Activated T-cell treated with anti-CD3 and anti-CD28 coated beads, Interleukin-2, amount 50 U/mL, for 4 hours (primary cell): ENCODE measurements at regions not wholly inside any gene's neighbourhood (a gene's known extent, or its start where the extent isn't known, plus 50 kb on each side); places are given as distances from the start of the nearest gene placed in this dataset.

ENCODE experiments used
- ATAC-seq, 2 donors: fragments of 200-7000 bp; cut with Tn5 transposase; one replicate each; pipeline ENCODE4 v1.10.0; 2021
- DNase-seq: peaks from one replicate; pipeline ENCODE4 v3.0.0-alpha.2; 2020
- H3K27me3 Mint-ChIP-seq: one replicate; pipeline ENCODE4 v1.8.0; 2021; ENCODE audit warnings: low read depth, mixed read lengths
- H3K36me3 Mint-ChIP-seq: one replicate; pipeline ENCODE4 v1.8.0; 2022; ENCODE audit warnings: mixed read lengths; ENCODE audit not compliant: insufficient read depth
- H3K4me1 Mint-ChIP-seq: one replicate; pipeline ENCODE4 v1.8.0; 2021; ENCODE audit warnings: low read depth, mixed read lengths
- H3K4me3 Mint-ChIP-seq: one replicate; pipeline ENCODE4 v1.8.0; 2021; ENCODE audit warnings: mild to moderate bottlenecking, moderate library complexity, mixed read lengths
- H3K9me3 Mint-ChIP-seq: one replicate; pipeline ENCODE4 v1.8.0; 2021; ENCODE audit warnings: mixed read lengths

GRCh38 chr3:159616234-159616825 lies 372.3 kb upstream of the IL12A start:
- Mint-ChIP-seq H3K36me3 (no peaks in the 10 kb centered on the region), H3K4me3 (no peak overlapping the region), H3K9me3 (peaks cover 5% of the 10 kb centered on the region), H3K27me3 (no peaks in the 10 kb centered on the region), H3K4me1 (no peaks in the 10 kb centered on the region)
- ATAC-seq (no peak), DNase-seq (no peak)

GRCh38 chr3:159619341-159619885 lies 369.2 kb upstream of the IL12A start:
- H3K9me3 Mint-ChIP-seq, result no peaks in the 10 kb centered on the region
- H3K4me1 Mint-ChIP-seq, result no peaks in the 10 kb centered on the region
- no peaks in the 10 kb centered on the region for H3K27me3 Mint-ChIP-seq
- DNase-seq, result no peak
- H3K36me3 Mint-ChIP-seq, result no peaks in the 10 kb centered on the region
- H3K4me3 Mint-ChIP-seq, result no peak overlapping the region
- ATAC-seq, result no peak

- Mint-ChIP-seq H3K4me3 (no peak overlapping the region), H3K27me3 (no peaks in the 10 kb centered on the region), H3K9me3 (no peaks in the 10 kb centered on the region), H3K4me1 (no peaks in the 10 kb centered on the region), H3K36me3 (no peaks in the 10 kb centered on the region)
- no peak for DNase-seq
- no peak for ATAC-seq
Measured at GRCh38 chr3:159620281-159620680, 368.4 kb upstream of the IL12A start.

- DNase-seq (no peak), ATAC-seq (no peak)
- no peak overlapping the region for H3K4me3 Mint-ChIP-seq
- H3K36me3 Mint-ChIP-seq, result no peaks in the 10 kb centered on the region
- no peaks in the 10 kb centered on the region for H3K4me1 Mint-ChIP-seq
- no peaks in the 10 kb centered on the region for H3K9me3 Mint-ChIP-seq
- H3K27me3 Mint-ChIP-seq, result no peaks in the 10 kb centered on the region
Measured at GRCh38 chr3:159620873-159621272, 367.8 kb upstream of the IL12A start.

- ATAC-seq, result no peak
- Mint-ChIP-seq H3K27me3 (no peaks in the 10 kb centered on the region), H3K9me3 (no peaks in the 10 kb centered on the region), H3K4me1 (no peaks in the 10 kb centered on the region), H3K4me3 (no peak overlapping the region), H3K36me3 (no peaks in the 10 kb centered on the region)
- DNase-seq, result no peak
Measured at GRCh38 chr3:159624616-159625015, 364.0 kb upstream of the IL12A start.

- no peak for ATAC-seq
Measured at GRCh38 chr3:159625594-159625993, 363.0 kb upstream of the IL12A start.

GRCh38 chr3:159626598-159626997 lies 362.0 kb upstream of the IL12A start:
- DNase-seq, result no peak
- ATAC-seq, result no peak
- Mint-ChIP-seq H3K27me3 (no peaks in the 10 kb centered on the region), H3K4me1 (no peaks in the 10 kb centered on the region), H3K4me3 (no peak overlapping the region), H3K36me3 (no peaks in the 10 kb centered on the region), H3K9me3 (no peaks in the 10 kb centered on the region)

More at GRCh38 chr3:159625594-159625993, 363.0 kb upstream of the IL12A start:
- Mint-ChIP-seq H3K4me1 (no peaks in the 10 kb centered on the region), H3K9me3 (no peaks in the 10 kb centered on the region), H3K27me3 (no peaks in the 10 kb centered on the region), H3K4me3 (no peak overlapping the region), H3K36me3 (no peaks in the 10 kb centered on the region)
- no peak for DNase-seq

- DNase-seq (no peak), ATAC-seq (no peak)
- Mint-ChIP-seq H3K4me3 (no peak overlapping the region), H3K9me3 (no peaks in the 10 kb centered on the region), H3K36me3 (no peaks in the 10 kb centered on the region), H3K27me3 (no peaks in the 10 kb centered on the region), H3K4me1 (no peaks in the 10 kb centered on the region)
Measured at GRCh38 chr3:159627229-159627628, 361.4 kb upstream of the IL12A start.

- Mint-ChIP-seq H3K9me3 (no peaks in the 10 kb centered on the region), H3K27me3 (no peaks in the 10 kb centered on the region), H3K4me3 (no peak overlapping the region), H3K4me1 (no peaks in the 10 kb centered on the region), H3K36me3 (no peaks in the 10 kb centered on the region)
- DNase-seq (no peak), ATAC-seq (no peak)
Measured at GRCh38 chr3:159627634-159628033, 361.0 kb upstream of the IL12A start.

GRCh38 chr3:159629329-159630084 lies 359.1 kb upstream of the IL12A start:
- Mint-ChIP-seq H3K27me3 (no peaks in the 10 kb centered on the region), H3K9me3 (no peaks in the 10 kb centered on the region), H3K4me1 (no peaks in the 10 kb centered on the region), H3K4me3 (no peak overlapping the region), H3K36me3 (no peaks in the 10 kb centered on the region)
- DNase-seq (no peak), ATAC-seq (no peak)

- Mint-ChIP-seq H3K9me3 (no peaks in the 10 kb centered on the region), H3K4me3 (no peak overlapping the region), H3K27me3 (no peaks in the 10 kb centered on the region), H3K4me1 (no peaks in the 10 kb centered on the region), H3K36me3 (no peaks in the 10 kb centered on the region)
- ATAC-seq (no peak), DNase-seq (no peak)
Measured at GRCh38 chr3:159631226-159631625, 357.4 kb upstream of the IL12A start.

GRCh38 chr3:159632128-159632527 lies 356.5 kb upstream of the IL12A start:
- no peaks in the 10 kb centered on the region for H3K4me1 Mint-ChIP-seq
- no peak for DNase-seq
- no peak overlapping the region for H3K4me3 Mint-ChIP-seq

GRCh38 chr3:159632851-159633250 lies 355.8 kb upstream of the IL12A start:
- Mint-ChIP-seq H3K9me3 (no peaks in the 10 kb centered on the region), H3K4me3 (no peak overlapping the region), H3K4me1 (no peaks in the 10 kb centered on the region), H3K36me3 (no peaks in the 10 kb centered on the region), H3K27me3 (no peaks in the 10 kb centered on the region)
- DNase-seq, result no peak
- ATAC-seq, result no peak

More at GRCh38 chr3:159632128-159632527, 356.5 kb upstream of the IL12A start:
- Mint-ChIP-seq H3K9me3 (no peaks in the 10 kb centered on the region), H3K36me3 (no peaks in the 10 kb centered on the region), H3K27me3 (no peaks in the 10 kb centered on the region)
- no peak for ATAC-seq

- no peaks in the 10 kb centered on the region for H3K9me3 Mint-ChIP-seq
- H3K4me1 Mint-ChIP-seq, result no peaks in the 10 kb centered on the region
- DNase-seq (no peak), ATAC-seq (no peak)
- H3K36me3 Mint-ChIP-seq, result no peaks in the 10 kb centered on the region
- H3K4me3 Mint-ChIP-seq, result no peak overlapping the region
- no peaks in the 10 kb centered on the region for H3K27me3 Mint-ChIP-seq
Measured at GRCh38 chr3:159634483-159634882, 354.2 kb upstream of the IL12A start.

GRCh38 chr3:159635047-159635641 lies 353.5 kb upstream of the IL12A start:
- no peaks in the 10 kb centered on the region for H3K4me1 Mint-ChIP-seq
- H3K4me3 Mint-ChIP-seq, result no peak overlapping the region
- no peaks in the 10 kb centered on the region for H3K36me3 Mint-ChIP-seq
- no peaks in the 10 kb centered on the region for H3K27me3 Mint-ChIP-seq
- DNase-seq (no peak), ATAC-seq (no peak)
- no peaks in the 10 kb centered on the region for H3K9me3 Mint-ChIP-seq
